ENCODE measurements at regions not wholly inside any gene's neighbourhood (a gene's known extent, or its start where the extent isn't known, plus 50 kb on each side); places are given as distances from the start of the nearest gene placed in this dataset.

DNA sequence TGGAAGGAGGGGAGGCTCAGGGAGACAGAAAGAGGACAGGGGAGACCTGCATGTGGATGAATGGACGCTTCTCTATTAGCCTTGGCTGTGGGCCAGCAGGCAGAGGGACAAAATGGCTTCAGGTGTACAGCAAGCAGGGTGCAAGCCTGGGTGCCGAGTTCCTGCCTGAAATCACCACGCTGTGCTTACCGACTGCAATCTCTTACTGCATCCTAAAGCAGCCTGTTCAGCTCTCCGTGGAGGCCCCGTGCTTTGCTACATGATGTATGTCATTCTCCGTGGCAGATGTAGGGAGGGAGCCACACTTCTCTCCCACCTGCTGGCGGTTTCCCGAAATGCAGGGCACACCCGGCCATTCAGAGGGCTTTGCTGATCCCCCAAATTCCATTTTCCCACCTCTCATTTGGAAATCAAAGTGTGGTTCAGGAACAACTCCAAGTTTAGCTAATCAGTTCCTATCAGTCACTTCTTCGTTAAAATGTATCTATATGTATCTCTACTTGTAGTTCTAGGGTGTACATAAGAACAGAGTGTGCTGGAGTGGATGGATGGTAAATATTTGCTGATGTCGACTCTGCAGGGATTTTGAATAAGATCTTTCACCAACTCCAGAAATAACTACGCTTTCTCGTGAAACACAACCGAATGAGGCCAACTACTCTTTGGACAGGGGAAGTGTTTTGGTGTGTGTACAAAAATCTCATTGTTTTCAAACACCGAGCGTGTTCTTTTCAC, 122.3 kb upstream of the BACE2 start:
- TF ChIP-seq EZH2 (IDR thresholded peaks at IDR 0.05; ENCODE audit: insufficient read depth, poor library complexity, severe bottlenecking) (no peak), EZH2phosphoT487 (IDR thresholded peaks at IDR 0.05; ENCODE audit: insufficient read depth, low read depth) (no peak)

All from GM23248 (cell line).